ENCODE measurements at regions not wholly inside any gene's neighbourhood (a gene's known extent, or its start where the extent isn't known, plus 50 kb on each side); places are given as distances from the start of the nearest gene placed in this dataset.

DNA sequence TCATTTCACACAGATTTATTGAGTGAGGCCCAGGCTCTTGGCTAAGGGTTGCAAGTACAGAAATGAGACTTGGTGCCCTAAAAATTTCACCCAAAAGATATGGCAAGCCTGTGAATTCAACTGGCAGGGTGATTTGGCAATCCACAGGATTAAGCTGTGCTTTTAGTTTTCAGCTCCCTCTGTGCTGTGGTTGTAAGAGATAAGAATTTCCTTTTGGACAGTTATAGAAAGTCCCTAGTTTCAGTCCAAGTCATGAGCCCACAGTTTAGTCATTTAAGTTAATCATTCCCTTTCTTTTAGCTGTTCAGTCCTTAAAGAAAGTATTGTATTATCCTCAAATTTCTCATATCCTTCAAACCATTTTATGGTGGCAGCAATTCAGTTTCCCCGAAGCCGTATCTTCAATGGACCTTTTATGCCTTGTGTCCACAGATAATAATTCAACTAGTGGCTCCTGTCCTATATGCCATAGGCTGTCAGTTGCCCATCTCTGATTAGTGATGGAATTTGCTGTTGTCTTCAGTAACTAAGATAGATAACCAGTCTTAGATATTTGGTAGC is 73.4 kb upstream of the NAMPT start:
- Histone ChIP-seq H3K27ac (ENCODE audit: extremely low read length, insufficient read depth, low read length) (no peak overlapping the region), H3K4me2 (ENCODE audit: low read depth, low read length) (no peak overlapping the region), H3K79me2 (ENCODE audit: insufficient read depth, low read length) (no peaks in the 10 kb centered on the region), H2AFZ (ENCODE audit: low read length) (no peak overlapping the region), H3K4me1 (ENCODE audit: insufficient read depth, low read length) (no peaks in the 10 kb centered on the region), H3K36me3 (replicated peaks in 1 of 2; ENCODE audit: control insufficient read depth in 1 of 2, insufficient read depth in 2 of 2, low read length in 2 of 2) (no peaks in the 10 kb centered on the region), H3K4me3 (replicated peaks in 1 of 3; ENCODE audit: insufficient read depth in 1 of 3, low read depth in 2 of 3, low read length in 3 of 3) (no peak overlapping the region), H3K9ac (ENCODE audit: insufficient read depth, low read depth, low read length) (no peak overlapping the region), H4K20me1 (ENCODE audit: insufficient read depth, low read length) (no peaks in the 10 kb centered on the region), H3K9me3 (ENCODE audit: low read length) (no peaks in the 10 kb centered on the region), H3K27me3 (ENCODE audit: control insufficient read depth in 1 of 2, insufficient read depth in 2 of 2, low read length in 2 of 2) (no peaks in the 10 kb centered on the region)
- no TSS peak for BruUV-seq (replicated peaks)
- no peak for TF ChIP-seq KDM3A (CRISPR knock-in tag; IDR thresholded peaks at IDR 0.05; ENCODE audit: low read depth)
- no peak for TF ChIP-seq PREB (CRISPR knock-in tag; IDR thresholded peaks at IDR 0.05)
- TF ChIP-seq ZC3H13 (CRISPR knock-in tag; IDR thresholded peaks at IDR 0.05): no peak
- no peak for TF ChIP-seq FOXO1 (CRISPR knock-in tag; IDR thresholded peaks at IDR 0.05)
- TF ChIP-seq IKZF4 (CRISPR knock-in tag; IDR thresholded peaks at IDR 0.05; ENCODE audit: borderline replicate concordance, low read depth, not compliant biosample characterization): no peak
- TF ChIP-seq KLF9 (CRISPR knock-in tag; IDR thresholded peaks at IDR 0.05; ENCODE audit: low read depth): no peak
- TF ChIP-seq ZNF782 (CRISPR knock-in tag; IDR thresholded peaks at IDR 0.05; ENCODE audit: borderline replicate concordance): no peak
- TF ChIP-seq SALL2 (CRISPR knock-in tag; IDR thresholded peaks at IDR 0.05): no peak
- no peak for TF ChIP-seq TFAP4 (IDR thresholded peaks at IDR 0.05; ENCODE audit: borderline replicate concordance, low read depth)
- no peak for TF ChIP-seq ZNF577 (CRISPR knock-in tag; IDR thresholded peaks at IDR 0.05; ENCODE audit: borderline replicate concordance, low read depth)
- TF ChIP-seq PCBP2 (optimal IDR thresholded peaks at IDR 0.05; ENCODE audit: low read depth, low read length, poor library complexity, severe bottlenecking): no peak
- TF ChIP-seq, protein P1, sequence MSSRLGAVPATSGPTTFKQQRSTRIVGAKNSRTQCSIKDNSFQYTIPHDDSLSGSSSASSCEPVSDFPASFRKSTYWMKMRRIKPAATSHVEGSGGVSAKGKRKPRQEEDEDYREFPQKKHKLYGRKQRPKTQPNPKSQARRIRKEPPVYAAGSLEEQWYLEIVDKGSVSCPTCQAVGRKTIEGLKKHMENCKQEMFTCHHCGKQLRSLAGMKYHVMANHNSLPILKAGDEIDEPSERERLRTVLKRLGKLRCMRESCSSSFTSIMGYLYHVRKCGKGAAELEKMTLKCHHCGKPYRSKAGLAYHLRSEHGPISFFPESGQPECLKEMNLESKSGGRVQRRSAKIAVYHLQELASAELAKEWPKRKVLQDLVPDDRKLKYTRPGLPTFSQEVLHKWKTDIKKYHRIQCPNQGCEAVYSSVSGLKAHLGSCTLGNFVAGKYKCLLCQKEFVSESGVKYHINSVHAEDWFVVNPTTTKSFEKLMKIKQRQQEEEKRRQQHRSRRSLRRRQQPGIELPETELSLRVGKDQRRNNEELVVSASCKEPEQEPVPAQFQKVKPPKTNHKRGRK (CRISPR knock-in tag; IDR thresholded peaks at IDR 0.05): no peak
- TF ChIP-seq SRF (IDR thresholded peaks at IDR 0.05; ENCODE audit: low read depth, low read length): no peak
- no peak for TF ChIP-seq HDAC2 (CRISPR knock-in tag; IDR thresholded peaks at IDR 0.05)
- in situ Hi-C loops (cut with HindIII; ENCODE audit: extremely low pct_ligation_motif_present, low pct_unique_long_range_greater_than_20kb) (no loop called here), intact Hi-C loops (cut with micrococcal nuclease; ENCODE audit: unreplicated experiment) (no loop called here)
- FAIRE-seq (no peak), DNase-seq (ENCODE audit: low spot score) (no peak), ATAC-seq (no peak)
- WGBS (ENCODE audit: low lambda C conversion rate): 2% methylated on average over 2 of the region's 2 CpGs
- CTCF ChIA-PET (ENCODE audit: low intra/inter-chr PET ratio, low total read pairs): no interaction called here
- POLR2A ChIA-PET: no interaction called here

Data from HepG2 (cell line).